ENCODE measurements at regions not wholly inside any gene's neighbourhood (a gene's known extent, or its start where the extent isn't known, plus 50 kb on each side); places are given as distances from the start of the nearest gene placed in this dataset.

- no peak for DNase-seq
Observed at GRCh38 chr16:79328402-79329165, 272.0 kb downstream of the MAF start.

- no peak for DNase-seq
Observed at GRCh38 chr16:79327836-79328235, 272.7 kb downstream of the MAF start.

- DNase-seq = no peak
Observed at GRCh38 chr16:79326549-79326948, 274.0 kb downstream of the MAF start.

- no peak for DNase-seq
Observed at GRCh38 chr16:79325226-79325945, 275.2 kb downstream of the MAF start.

- DNase-seq = no peak
Observed at GRCh38 chr16:79320956-79321355, 279.6 kb downstream of the MAF start.

- DNase-seq = no peak
Observed at GRCh38 chr16:79318143-79318899, 282.2 kb downstream of the MAF start.

- DNase-seq = no peak
Observed at GRCh38 chr16:79317521-79317920, 283.0 kb downstream of the MAF start.

GRCh38 chr16:79317026-79317425, 283.5 kb downstream of the MAF start:
- DNase-seq = no peak

- DNase-seq = peak; percentile 94
Observed at GRCh38 chr16:79316004-79316458, 284.5 kb downstream of the MAF start.

- no peak for DNase-seq
Observed at GRCh38 chr16:79312502-79312901, 288.0 kb downstream of the MAF start.

GRCh38 chr16:79310710-79311109, 289.8 kb downstream of the MAF start:
- no peak for DNase-seq

GRCh38 chr16:79309606-79310005, 290.9 kb downstream of the MAF start:
- no peak for DNase-seq

GRCh38 chr16:79307214-79307613, 293.3 kb downstream of the MAF start:
- no peak for DNase-seq

- DNase-seq = no peak
Observed at GRCh38 chr16:79305074-79305473, 295.5 kb downstream of the MAF start.

GRCh38 chr16:79303959-79304387, 296.6 kb downstream of the MAF start:
- no peak for DNase-seq

GRCh38 chr16:79303206-79303605, 297.3 kb downstream of the MAF start:
- no peak for DNase-seq

GRCh38 chr16:79302731-79303130, 297.8 kb downstream of the MAF start:
- no peak for DNase-seq

- DNase-seq = no peak
Observed at GRCh38 chr16:79301051-79301450, 299.5 kb downstream of the MAF start.

- DNase-seq = no peak
Observed at GRCh38 chr16:79298894-79299799, 301.4 kb downstream of the MAF start.

- no peak for DNase-seq
Observed at GRCh38 chr16:79298476-79298875, 302.1 kb downstream of the MAF start.

- DNase-seq = no peak
Observed at GRCh38 chr16:79297805-79298204, 302.7 kb downstream of the MAF start.

- DNase-seq = no peak
Observed at GRCh38 chr16:79297296-79297695, 303.2 kb downstream of the MAF start.

Data from activated CD4-positive, alpha-beta T cell treated with anti-CD3 and anti-CD28 coated beads, Interleukin-2, amount 50 U/mL, for 16 hours (primary cell).